ENCODE measurements at regions not wholly inside any gene's neighbourhood (a gene's known extent, or its start where the extent isn't known, plus 50 kb on each side); places are given as distances from the start of the nearest gene placed in this dataset.
"Not testable (repeated sequence)": the region's sequence is repeated elsewhere in the genome, so short reads cannot be mapped to it uniquely, and the experiment has no call there.

- DNase-seq (ENCODE audit: low spot score), result no peak
Measured at GRCh38 chr12:88945051-88945732, 364.9 kb upstream of the KITLG start.

- no peak for DNase-seq (ENCODE audit: low spot score)
Measured at GRCh38 chr12:88944397-88944796, 364.1 kb upstream of the KITLG start.

- no peak for DNase-seq (ENCODE audit: low spot score)
Measured at GRCh38 chr12:88940854-88941253, 360.6 kb upstream of the KITLG start.

GRCh38 chr12:88935856-88936255 lies 355.6 kb upstream of the KITLG start:
- DNase-seq (ENCODE audit: low spot score), result no peak

GRCh38 chr12:88934163-88934747 lies 354.0 kb upstream of the KITLG start:
- DNase-seq (ENCODE audit: low spot score), result no peak

- DNase-seq (ENCODE audit: low spot score), result no peak
Measured at GRCh38 chr12:88932457-88932856, 352.2 kb upstream of the KITLG start.

- DNase-seq (ENCODE audit: low spot score), result no peak
Measured at GRCh38 chr12:88931598-88931997, 351.3 kb upstream of the KITLG start.

- no peak for DNase-seq (ENCODE audit: low spot score)
Measured at GRCh38 chr12:88925454-88925853, 345.2 kb upstream of the KITLG start.

GRCh38 chr12:88924162-88924561 lies 343.9 kb upstream of the KITLG start:
- no peak for DNase-seq (ENCODE audit: low spot score)

GRCh38 chr12:88923631-88924030 lies 343.4 kb upstream of the KITLG start:
- no peak for DNase-seq (ENCODE audit: low spot score)

GRCh38 chr12:88922816-88923215 lies 342.5 kb upstream of the KITLG start:
- no peak for DNase-seq (ENCODE audit: low spot score)

GRCh38 chr12:88921890-88922532 lies 341.7 kb upstream of the KITLG start:
- no peak for DNase-seq (ENCODE audit: low spot score)

GRCh38 chr12:88921434-88921833 lies 341.2 kb upstream of the KITLG start:
- no peak for DNase-seq (ENCODE audit: low spot score)

GRCh38 chr12:88918161-88918560 lies 337.9 kb upstream of the KITLG start:
- DNase-seq (ENCODE audit: low spot score), result no peak

GRCh38 chr12:88914967-88915366 lies 334.7 kb upstream of the KITLG start:
- no peak for DNase-seq (ENCODE audit: low spot score)

GRCh38 chr12:88909510-88909909 lies 329.2 kb upstream of the KITLG start:
- DNase-seq (ENCODE audit: low spot score), result no peak

- DNase-seq (ENCODE audit: low spot score), result no peak
Measured at GRCh38 chr12:88908345-88908744, 328.1 kb upstream of the KITLG start.

- no peak for DNase-seq (ENCODE audit: low spot score)
Measured at GRCh38 chr12:88904705-88905104, 324.4 kb upstream of the KITLG start.

- no peak for DNase-seq (ENCODE audit: low spot score)
Measured at GRCh38 chr12:88903333-88903732, 323.1 kb upstream of the KITLG start.

- no peak for DNase-seq (ENCODE audit: low spot score)
Measured at GRCh38 chr12:88897723-88898122, 317.5 kb upstream of the KITLG start.

GRCh38 chr12:88896958-88897357 lies 316.7 kb upstream of the KITLG start:
- no peak for DNase-seq (ENCODE audit: low spot score)

GRCh38 chr12:88895634-88896033 lies 315.4 kb upstream of the KITLG start:
- DNase-seq (ENCODE audit: low spot score), result no peak

- DNase-seq (ENCODE audit: low spot score), result no peak
Measured at GRCh38 chr12:88893801-88894200, 313.5 kb upstream of the KITLG start.

GRCh38 chr12:88891434-88891833 lies 311.2 kb upstream of the KITLG start:
- not testable (repeated sequence) for DNase-seq (ENCODE audit: low spot score)

Data from CD4-positive, alpha-beta T cell treated with Interleukin-15 for 4 hours (primary cell).